Neural progenitor cell (in vitro differentiated cells): ENCODE measurements at regions not wholly inside any gene's neighbourhood (a gene's known extent, or its start where the extent isn't known, plus 50 kb on each side); places are given as distances from the start of the nearest gene placed in this dataset.

ENCODE experiments used
- DNase-seq: peaks from one replicate; pipeline ENCODE4 v3.0.0-alpha.2; 2016; ENCODE audit warnings: low spot score
- H2AFZ ChIP-seq: fragments of 200-600 bp; sonication (generic); replicated peaks from 2 replicates; pipeline ENCODE4 v1.6.1; 2016; ENCODE audit warnings: antibody characterized with exemption
- H3F3A ChIP-seq: fragments of 200-600 bp; sonication (generic); 2 replicates; pipeline ENCODE4 v1.6.1; 2016; ENCODE audit warnings: antibody characterized with exemption, low read depth
- H3K27ac ChIP-seq: fragments of 200-600 bp; sonication (generic); 2 replicates; pipeline ENCODE4 v1.5.1; 2016; ENCODE audit warnings: mild to moderate bottlenecking
- H3K27me3 ChIP-seq: fragments of 200-600 bp; sonication (generic); 2 replicates; pipeline ENCODE4 v1.6.1; 2016; ENCODE audit warnings: mild to moderate bottlenecking, moderate library complexity
- H3K36me3 ChIP-seq: fragments of 200-600 bp; sonication (generic); 2 replicates; pipeline ENCODE4 v1.5.1; 2016
- H3K4me1 ChIP-seq: fragments of 200-600 bp; sonication (generic); 2 replicates; pipeline ENCODE4 v1.6.1; 2016; ENCODE audit warnings: mixed run types
- H3K4me2 ChIP-seq: fragments of 200-600 bp; sonication (generic); 2 replicates; pipeline ENCODE4 v1.6.1; 2016
- H3K4me3 ChIP-seq: fragments of 200-600 bp; sonication (generic); 2 replicates; pipeline ENCODE4 v1.5.1; 2016
- H3K79me2 ChIP-seq: fragments of 200-600 bp; sonication (generic); 2 replicates; pipeline ENCODE4 v1.6.1; 2016; ENCODE audit warnings: low read depth
- H3K9ac ChIP-seq: fragments of 200-600 bp; sonication (generic); 2 replicates; pipeline ENCODE4 v1.6.1; 2016
- H3K9me3 ChIP-seq: fragments of 200-600 bp; sonication (generic); 2 replicates; pipeline ENCODE4 v1.5.1; 2016; ENCODE audit warnings: low read depth
- H4K20me1 ChIP-seq: fragments of 200-600 bp; sonication (generic); 2 replicates; pipeline ENCODE4 v1.6.1; 2016; ENCODE audit warnings: low read depth
- H3K27ac Mint-ChIP-seq: 3 replicates; pipeline ENCODE4 v1.8.0; 2021; ENCODE audit warnings: mixed read lengths
- H3K27me3 Mint-ChIP-seq: 2 replicates; pipeline ENCODE4 v1.8.0; 2022; ENCODE audit warnings: low read depth, mild to moderate bottlenecking, inconsistent platforms, moderate library complexity, mixed read lengths; ENCODE audit not compliant: insufficient read depth
- H3K36me3 Mint-ChIP-seq: 3 replicates; pipeline ENCODE4 v1.8.0; 2021; ENCODE audit warnings: mixed read lengths
- H3K4me1 Mint-ChIP-seq: 3 replicates; pipeline ENCODE4 v1.8.0; 2021; ENCODE audit warnings: mixed read lengths
- H3K4me3 Mint-ChIP-seq: 3 replicates; pipeline ENCODE4 v1.8.0; 2021; ENCODE audit warnings: mild to moderate bottlenecking, moderate library complexity, mixed read lengths
- H3K9me3 Mint-ChIP-seq: 3 replicates; pipeline ENCODE4 v1.8.0; 2020; ENCODE audit warnings: mixed read lengths
- CTCF ChIP-seq: fragments of 200-600 bp; sonication (generic); IDR thresholded peaks from 2 replicates; pipeline ENCODE4 v1.5.1; 2017; ENCODE audit warnings: antibody characterized with exemption, mild to moderate bottlenecking
- EZH2 ChIP-seq: fragments of 200-600 bp; sonication (generic); IDR thresholded peaks from 2 replicates; pipeline ENCODE4 v1.6.1; 2017; ENCODE audit warnings: antibody characterized with exemption, mild to moderate bottlenecking, moderate library complexity
- EZH2phosphoT487 ChIP-seq: fragments of 200-600 bp; sonication (generic); IDR thresholded peaks from 2 replicates; pipeline ENCODE4 v1.6.1; 2017; ENCODE audit warnings: antibody characterized with exemption

GRCh38 chr3:117367861-117368260 lies 658.3 kb downstream of the TUSC7 start:
- H3K27me3 Mint-ChIP-seq: peaks cover 2% of the 10 kb centered on the region
- H3K36me3 Mint-ChIP-seq: no peaks in the 10 kb centered on the region
- no peaks in the 10 kb centered on the region for H3K36me3 ChIP-seq
- no peak for TF ChIP-seq EZH2
- no peak for TF ChIP-seq CTCF
- TF ChIP-seq EZH2phosphoT487: no peak
- no peak for DNase-seq
- H3K27ac Mint-ChIP-seq: no peak overlapping the region
- H2AFZ ChIP-seq: peak overlapping the region; percentile 30
- H3F3A ChIP-seq: no peaks in the 10 kb centered on the region
- no peaks in the 10 kb centered on the region for H3K9me3 ChIP-seq
- H3K4me2 ChIP-seq: no peak overlapping the region
- H3K9ac ChIP-seq: no peak overlapping the region
- no peak overlapping the region for H3K4me3 Mint-ChIP-seq
- no peaks in the 10 kb centered on the region for H3K27me3 ChIP-seq
- H3K79me2 ChIP-seq: no peaks in the 10 kb centered on the region
- peaks cover 5% of the 10 kb centered on the region for H3K9me3 Mint-ChIP-seq
- H3K4me1 ChIP-seq: peaks cover 5% of the 10 kb centered on the region
- peaks cover 8% of the 10 kb centered on the region for H3K4me1 Mint-ChIP-seq
- H3K4me3 ChIP-seq: no peak overlapping the region
- H3K27ac ChIP-seq: no peak overlapping the region
- H4K20me1 ChIP-seq: no peaks in the 10 kb centered on the region

GRCh38 chr3:117380631-117381030 lies 671.1 kb downstream of the TUSC7 start:
- Histone ChIP-seq H3K9me3 (no peaks in the 10 kb centered on the region), H3K4me1 (no peaks in the 10 kb centered on the region), H3K27me3 (no peaks in the 10 kb centered on the region), H3F3A (no peaks in the 10 kb centered on the region), H3K9ac (no peak overlapping the region), H3K4me3 (no peak overlapping the region), H3K4me2 (no peak overlapping the region), H3K36me3 (no peaks in the 10 kb centered on the region), H2AFZ (no peak overlapping the region), H3K27ac (no peak overlapping the region), H3K79me2 (no peaks in the 10 kb centered on the region), H4K20me1 (no peaks in the 10 kb centered on the region)
- Mint-ChIP-seq H3K36me3 (no peaks in the 10 kb centered on the region), H3K27me3 (no peaks in the 10 kb centered on the region), H3K27ac (no peak overlapping the region), H3K9me3 (peaks cover 8% of the 10 kb centered on the region), H3K4me3 (no peak overlapping the region), H3K4me1 (no peaks in the 10 kb centered on the region)
- no peak for DNase-seq
- TF ChIP-seq EZH2 (no peak), CTCF (no peak), EZH2phosphoT487 (no peak)

- Mint-ChIP-seq H3K27me3 (peaks cover 4% of the 10 kb centered on the region), H3K9me3 (no peaks in the 10 kb centered on the region), H3K36me3 (no peaks in the 10 kb centered on the region), H3K4me1 (peaks cover 13% of the 10 kb centered on the region), H3K27ac (no peak overlapping the region), H3K4me3 (no peak overlapping the region)
- Histone ChIP-seq H3K27ac (no peak overlapping the region), H3F3A (peaks cover 12% of the 10 kb centered on the region), H3K9me3 (no peaks in the 10 kb centered on the region), H3K27me3 (no peaks in the 10 kb centered on the region), H3K79me2 (no peaks in the 10 kb centered on the region), H3K4me3 (no peak overlapping the region), H3K4me1 (peaks cover 13% of the 10 kb centered on the region), H4K20me1 (peaks cover under 1% of the 10 kb centered on the region), H3K36me3 (no peaks in the 10 kb centered on the region), H3K9ac (no peak overlapping the region), H2AFZ (no peak overlapping the region), H3K4me2 (no peak overlapping the region)
- no peak for TF ChIP-seq EZH2
- TF ChIP-seq EZH2phosphoT487: no peak
- TF ChIP-seq CTCF: no peak
- DNase-seq: no peak
Measured at GRCh38 chr3:117393119-117393518, 683.5 kb downstream of the TUSC7 start.
